GM12878 (cell line): ENCODE measurements at regions not wholly inside any gene's neighbourhood (a gene's known extent, or its start where the extent isn't known, plus 50 kb on each side); places are given as distances from the start of the nearest gene placed in this dataset.

ENCODE experiments used
- ATAC-seq: fragments of 200-7000 bp; cut with Tn5 transposase; 3 replicates; pipeline ENCODE4 v1.9.1; 2020; ENCODE audit warnings: mild to moderate bottlenecking, moderate library complexity
- BruUV-seq: library from RNA; stranded (reverse); fragments of 400-500 nt; replicated peaks from 2 replicates; lab custom pipeline; 2021; lab: Mats Ljungman, UMichigan
- CTCF ChIA-PET: fragments of 300-600 bp; sonication (Branson Sonifier 250); formaldehyde crosslinking; extraction: SDS; loops from one replicate; lab custom pipeline; 2021; ENCODE audit warnings: inconsistent platforms; lab: Yijun Ruan, JAX
- POLR2A ChIA-PET: fragments of 350-600 bp; formaldehyde crosslinking; extraction: SDS; loops from one replicate; lab custom pipeline; 2021; ENCODE audit warnings: inconsistent platforms; lab: Charles Lee
- RAD21 ChIA-PET: fragments of 300-600 bp; sonication (Branson Sonifier 250); formaldehyde crosslinking; loops from one replicate; lab custom pipeline; 2023; ENCODE audit warnings: antibody characterized with exemption; ENCODE audit not compliant: unreplicated experiment; lab: Charles Lee
- SMC1A ChIA-PET: fragments of 300-600 bp; sonication (Branson Sonifier 250); formaldehyde crosslinking; loops from one replicate; lab custom pipeline; 2023; ENCODE audit not compliant: unreplicated experiment, uncharacterized antibody; lab: Charles Lee
- DNase-seq: peaks from one replicate; pipeline ENCODE4 v3.0.0-alpha.2; 2011; ENCODE audit warnings: low read depth, low spot score
- FAIRE-seq: peaks from 3 replicates; lab custom pipeline; 2011; peaks lifted over from hg19 to GRCh38; lab: Jason Lieb, UNC
- H2AFZ ChIP-seq: 2 replicates; pipeline ENCODE4 v1.6.0; 2011; ENCODE audit warnings: low read depth, low read length, control low read depth; ENCODE audit not compliant: control insufficient read depth
- H3K27ac ChIP-seq: 2 replicates; pipeline ENCODE4 v1.5.1; 2011; ENCODE audit warnings: control low read depth; ENCODE audit not compliant: control insufficient read depth, insufficient read depth
- H3K27me3 ChIP-seq, 2 experiments: replicated peaks in 1 of 2; 2 replicates each; pipeline versions ENCODE4 v1.6.0 to v1.6.1; 2011; ENCODE audit warnings: low read length in 1 of 2; ENCODE audit not compliant: control insufficient read depth in 2 of 2, insufficient read depth in 2 of 2
- H3K36me3 ChIP-seq, 2 experiments: 2 replicates each; pipeline ENCODE4 v1.5.1; 2011; ENCODE audit warnings: low read length in 1 of 2; ENCODE audit not compliant: control insufficient read depth in 2 of 2, insufficient read depth in 2 of 2
- H3K4me1 ChIP-seq: 2 replicates; pipeline ENCODE4 v1.6.1; 2011; ENCODE audit warnings: mild to moderate bottlenecking, low read length, moderate library complexity, mixed read lengths; ENCODE audit not compliant: control insufficient read depth, insufficient read depth
- H3K4me2 ChIP-seq: 2 replicates; pipeline ENCODE4 v1.6.0; 2011; ENCODE audit warnings: control low read depth; ENCODE audit not compliant: control insufficient read depth, insufficient read depth
- H3K4me3 ChIP-seq: fragments of 200-600 bp; sonication (generic); 2 replicates; pipeline ENCODE4 v1.5.1; 2016
- H3K79me2 ChIP-seq: 2 replicates; pipeline ENCODE4 v1.6.0; 2011; ENCODE audit warnings: low read length; ENCODE audit not compliant: control insufficient read depth, insufficient read depth
- H3K9ac ChIP-seq: 2 replicates; pipeline ENCODE4 v1.8.0; 2011; ENCODE audit warnings: low read length, control low read depth, mixed read lengths; ENCODE audit not compliant: control insufficient read depth, insufficient read depth
- H3K9me3 ChIP-seq: replicated peaks from 3 replicates; pipeline ENCODE4 v1.5.1; 2011; ENCODE audit warnings: mild to moderate bottlenecking, low read length; ENCODE audit not compliant: control insufficient read depth, insufficient read depth
- H4K20me1 ChIP-seq: 2 replicates; pipeline ENCODE4 v1.6.0; 2011; ENCODE audit not compliant: control insufficient read depth, insufficient read depth
- CHD2 ChIP-seq: IDR thresholded peaks from 2 replicates; pipeline ENCODE4 v1.6.1; 2011; ENCODE audit warnings: low read depth, low read length, improper control_type of control experiment, borderline replicate concordance
- CHD4 ChIP-seq: fragments of 200-600 bp; sonication (generic); IDR thresholded peaks from 2 replicates; pipeline ENCODE4 v1.6.1; 2016; ENCODE audit warnings: mild to moderate bottlenecking
- CREM ChIP-seq: IDR thresholded peaks from 2 replicates; pipeline ENCODE4 v1.6.1; 2014; ENCODE audit warnings: antibody characterized with exemption, low read depth
- EED ChIP-seq: sonication (generic); IDR thresholded peaks from 2 replicates; pipeline ENCODE4 v1.6.1; 2016; ENCODE audit warnings: antibody characterized with exemption, low read depth
- HDAC2 ChIP-seq: fragments of 200-600 bp; sonication (generic); IDR thresholded peaks from 2 replicates; pipeline ENCODE4 v1.6.1; 2017
- JUNB ChIP-seq: IDR thresholded peaks from 2 replicates; pipeline ENCODE4 v1.6.1; 2016; ENCODE audit warnings: antibody characterized with exemption, mild to moderate bottlenecking
- RAD21 ChIP-seq: IDR thresholded peaks from 2 replicates; pipeline ENCODE4 v1.6.1; 2011; ENCODE audit warnings: mild to moderate bottlenecking, low read depth, low read length, moderate library complexity; ENCODE audit not compliant: insufficient read depth
- SMAD5 ChIP-seq: IDR thresholded peaks from 2 replicates; pipeline ENCODE4 v1.6.1; 2016; ENCODE audit warnings: antibody characterized with exemption, low read depth
- SREBF1 ChIP-seq: IDR thresholded peaks from 2 replicates; pipeline ENCODE4 v1.6.1; 2012; ENCODE audit warnings: mild to moderate bottlenecking, low read length
- TAF1 ChIP-seq: IDR thresholded peaks from 2 replicates; pipeline ENCODE4 v1.6.1; 2011; ENCODE audit warnings: mild to moderate bottlenecking, low read depth, low read length, borderline replicate concordance
- TCF7 ChIP-seq: IDR thresholded peaks from 2 replicates; pipeline ENCODE4 v1.6.1; 2014; ENCODE audit warnings: antibody characterized with exemption, borderline replicate concordance
- WRNIP1 ChIP-seq: IDR thresholded peaks from 2 replicates; pipeline ENCODE4 v1.6.1; 2011; ENCODE audit warnings: low read depth, low read length, improper control_type of control experiment, borderline replicate concordance
- WGBS: methylation state at CpG from one replicate; pipeline ENCODE4 v1.1.6; 2016; ENCODE audit warnings: low lambda C conversion rate; ENCODE audit not compliant: insufficient replicate concordance, insufficient coverage; ENCODE audit errors: missing lambda C conversion rate; 5-methylcytosine and 5-hydroxymethylcytosine counted together
- in situ Hi-C: fragments of 300-500 bp; cut with MboI; formaldehyde crosslinking; loops from 9 replicates; pipeline ENCODE4 v1.14.3; 2018; ENCODE audit warnings: mixed read lengths
- intact Hi-C: fragments of 100-400 bp; cut with micrococcal nuclease; formaldehyde crosslinking; loops from one replicate; pipeline ENCODE4 v1.14.2; 2022; ENCODE audit not compliant: unreplicated experiment
- TF ChIP-seq, protein P1 (sequence below): IDR thresholded peaks from 2 replicates; pipeline ENCODE4 v1.6.1; 2011; ENCODE audit warnings: mild to moderate bottlenecking, low read depth, low read length, moderate library complexity; ENCODE audit not compliant: insufficient replicate concordance
- TF ChIP-seq, protein P2 (sequence below): IDR thresholded peaks from 2 replicates; pipeline ENCODE4 v1.6.1; 2012; ENCODE audit warnings: low read depth, low read length, improper control_type of control experiment
- TF ChIP-seq, protein P3 (sequence below): IDR thresholded peaks from 2 replicates; pipeline ENCODE4 v1.6.1; 2012; ENCODE audit warnings: low read depth, low read length, improper control_type of control experiment
- TF ChIP-seq, protein P4 (sequence below): IDR thresholded peaks from 2 replicates; pipeline ENCODE4 v1.6.1; 2011; ENCODE audit warnings: low read depth, mild to moderate bottlenecking, low read length, moderate library complexity, borderline replicate concordance; ENCODE audit errors: extremely low read depth

DNA sequence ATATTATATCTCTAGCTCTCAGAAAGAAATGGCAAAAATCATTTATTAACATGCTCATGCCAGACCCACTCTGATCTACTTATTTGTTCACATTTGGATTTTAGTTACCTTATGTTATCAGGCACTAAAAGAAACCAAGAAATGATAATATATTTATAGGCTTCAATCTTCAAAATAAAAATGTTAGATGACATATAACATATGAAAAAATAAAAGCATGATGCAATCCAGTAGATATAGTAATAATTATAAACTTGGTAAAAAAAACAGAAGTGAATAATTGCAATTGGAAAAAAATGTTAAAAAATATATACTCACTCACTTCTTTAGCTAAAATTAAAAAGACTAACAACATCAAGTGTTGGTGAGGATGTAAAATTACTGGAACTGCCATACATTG is 248.3 kb upstream of the VRK2 start:
- Histone ChIP-seq H3K9me3 (peaks cover 4% of the 10 kb centered on the region; the same call in 2 of the 3 replicates), H4K20me1 (no peaks in the 10 kb centered on the region), H3K4me3 (no peak overlapping the region), H2AFZ (no peak overlapping the region), H3K36me3 (no peaks in the 10 kb centered on the region), H3K4me1 (no peaks in the 10 kb centered on the region), H3K27me3 (no peaks in the 10 kb centered on the region), H3K9ac (no peak overlapping the region), H3K27ac (no peak overlapping the region), H3K4me2 (no peak overlapping the region), H3K79me2 (no peaks in the 10 kb centered on the region)
- no TSS peak for BruUV-seq
- ChIA-PET SMC1A (interaction anchor here (0.7 to 1.1 kb wide), 3 partner anchors 22 to 64 kb away, joined by 3 to 4 read pairs (median 3); no protein-coding TSS in a partner anchor), RAD21 (interaction anchor here (1.2 to 1.4 kb wide), 2 partner anchors 12 to 65 kb away, joined by 3 read pairs; no protein-coding TSS in a partner anchor), CTCF (interaction anchor here (1.3 to 1.5 kb wide), 2 partner anchors 21 to 38 kb away, joined by 4 read pairs; no protein-coding TSS in a partner anchor), POLR2A (no interaction called here)
- DNase-seq (no peak), FAIRE-seq (no peak), ATAC-seq (no peak)
- in situ Hi-C loops, result no loop called here
- TF ChIP-seq WRNIP1, result no peak
- TF ChIP-seq SMAD5, result no peak
- no peak for TF ChIP-seq EED
- intact Hi-C loops, result no loop called here

DNA sequence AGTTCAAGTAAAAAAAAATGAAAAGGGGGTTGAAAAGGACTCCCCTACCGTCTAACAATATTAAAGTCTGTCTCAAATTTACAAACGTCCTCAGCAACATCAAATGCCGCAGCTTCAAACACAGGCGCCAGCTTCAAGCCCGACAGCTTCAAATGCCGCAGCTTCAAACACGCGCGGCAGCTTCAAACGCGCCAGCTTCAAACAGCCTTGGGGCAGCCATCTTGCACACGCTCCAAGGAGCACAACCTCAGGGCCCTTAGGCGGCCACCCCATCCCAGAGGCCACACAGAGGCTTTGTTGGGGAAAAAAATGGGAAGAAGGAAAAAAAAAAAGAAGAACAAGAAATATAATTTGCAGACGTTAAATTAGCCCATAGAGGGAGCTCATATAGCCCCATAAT is 244.4 kb upstream of the VRK2 start:
- H3K4me2 ChIP-seq, result no peak overlapping the region
- CTCF ChIA-PET, result interaction anchor here (1.0 to 2.6 kb wide), 4 partner anchors 28 to 81 kb away, joined by 3 to 5 read pairs (median 4); no protein-coding TSS in a partner anchor
- TF ChIP-seq SREBF1, result no peak
- no peak for TF ChIP-seq TCF7
- TF ChIP-seq TAF1, result no peak
- TF ChIP-seq CHD2, result no peak
- TF ChIP-seq CREM, result no peak
- TF ChIP-seq JUNB, result no peak
- TF ChIP-seq CHD4, result no peak
- TF ChIP-seq, protein P1, sequence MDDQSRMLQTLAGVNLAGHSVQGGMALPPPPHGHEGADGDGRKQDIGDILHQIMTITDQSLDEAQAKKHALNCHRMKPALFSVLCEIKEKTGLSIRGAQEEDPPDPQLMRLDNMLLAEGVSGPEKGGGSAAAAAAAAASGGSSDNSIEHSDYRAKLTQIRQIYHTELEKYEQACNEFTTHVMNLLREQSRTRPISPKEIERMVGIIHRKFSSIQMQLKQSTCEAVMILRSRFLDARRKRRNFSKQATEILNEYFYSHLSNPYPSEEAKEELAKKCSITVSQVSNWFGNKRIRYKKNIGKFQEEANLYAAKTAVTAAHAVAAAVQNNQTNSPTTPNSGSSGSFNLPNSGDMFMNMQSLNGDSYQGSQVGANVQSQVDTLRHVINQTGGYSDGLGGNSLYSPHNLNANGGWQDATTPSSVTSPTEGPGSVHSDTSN, result no peak
- TF ChIP-seq, protein P2, sequence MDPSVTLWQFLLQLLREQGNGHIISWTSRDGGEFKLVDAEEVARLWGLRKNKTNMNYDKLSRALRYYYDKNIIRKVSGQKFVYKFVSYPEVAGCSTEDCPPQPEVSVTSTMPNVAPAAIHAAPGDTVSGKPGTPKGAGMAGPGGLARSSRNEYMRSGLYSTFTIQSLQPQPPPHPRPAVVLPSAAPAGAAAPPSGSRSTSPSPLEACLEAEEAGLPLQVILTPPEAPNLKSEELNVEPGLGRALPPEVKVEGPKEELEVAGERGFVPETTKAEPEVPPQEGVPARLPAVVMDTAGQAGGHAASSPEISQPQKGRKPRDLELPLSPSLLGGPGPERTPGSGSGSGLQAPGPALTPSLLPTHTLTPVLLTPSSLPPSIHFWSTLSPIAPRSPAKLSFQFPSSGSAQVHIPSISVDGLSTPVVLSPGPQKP, result no peak
- TF ChIP-seq HDAC2, result no peak
- TF ChIP-seq, protein P3, sequence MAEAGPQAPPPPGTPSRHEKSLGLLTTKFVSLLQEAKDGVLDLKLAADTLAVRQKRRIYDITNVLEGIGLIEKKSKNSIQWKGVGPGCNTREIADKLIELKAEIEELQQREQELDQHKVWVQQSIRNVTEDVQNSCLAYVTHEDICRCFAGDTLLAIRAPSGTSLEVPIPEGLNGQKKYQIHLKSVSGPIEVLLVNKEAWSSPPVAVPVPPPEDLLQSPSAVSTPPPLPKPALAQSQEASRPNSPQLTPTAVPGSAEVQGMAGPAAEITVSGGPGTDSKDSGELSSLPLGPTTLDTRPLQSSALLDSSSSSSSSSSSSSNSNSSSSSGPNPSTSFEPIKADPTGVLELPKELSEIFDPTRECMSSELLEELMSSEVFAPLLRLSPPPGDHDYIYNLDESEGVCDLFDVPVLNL, result no peak
- TF ChIP-seq, protein P4, sequence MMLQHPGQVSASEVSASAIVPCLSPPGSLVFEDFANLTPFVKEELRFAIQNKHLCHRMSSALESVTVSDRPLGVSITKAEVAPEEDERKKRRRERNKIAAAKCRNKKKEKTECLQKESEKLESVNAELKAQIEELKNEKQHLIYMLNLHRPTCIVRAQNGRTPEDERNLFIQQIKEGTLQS, result no peak
- TF ChIP-seq RAD21, result no peak

More for the DNA sequence above, 244.4 kb upstream of the VRK2 start:
- intact Hi-C loops, result no loop called here
- DNase-seq (no peak), ATAC-seq (no peak), FAIRE-seq (no peak)
- H3K27ac ChIP-seq, result no peak overlapping the region
- WGBS, result 80% methylated on average over 14 of the region's 14 CpGs
- no peak overlapping the region for H3K9ac ChIP-seq
- peaks cover 4% of the 10 kb centered on the region; the same call in 2 of the 3 replicates for H3K9me3 ChIP-seq
- in situ Hi-C loops, result no loop called here
- H3K36me3 ChIP-seq, result no peaks in the 10 kb centered on the region
- POLR2A ChIA-PET, result no interaction called here
- no peaks in the 10 kb centered on the region for H4K20me1 ChIP-seq
- no peaks in the 10 kb centered on the region for H3K4me1 ChIP-seq
- H3K4me3 ChIP-seq, result no peak overlapping the region
- H3K27me3 ChIP-seq, result no peaks in the 10 kb centered on the region
- SMC1A ChIA-PET, result interaction anchor here (0.6 to 1.7 kb wide), 3 partner anchors 13 to 104 kb away, joined by 3 to 4 read pairs (median 4); no protein-coding TSS in a partner anchor
- H2AFZ ChIP-seq, result no peak overlapping the region
- RAD21 ChIA-PET, result no interaction called here
- no peaks in the 10 kb centered on the region for H3K79me2 ChIP-seq
- BruUV-seq, result no TSS peak
